ENCODE measurements at regions not wholly inside any gene's neighbourhood (a gene's known extent, or its start where the extent isn't known, plus 50 kb on each side); places are given as distances from the start of the nearest gene placed in this dataset.

DNA sequence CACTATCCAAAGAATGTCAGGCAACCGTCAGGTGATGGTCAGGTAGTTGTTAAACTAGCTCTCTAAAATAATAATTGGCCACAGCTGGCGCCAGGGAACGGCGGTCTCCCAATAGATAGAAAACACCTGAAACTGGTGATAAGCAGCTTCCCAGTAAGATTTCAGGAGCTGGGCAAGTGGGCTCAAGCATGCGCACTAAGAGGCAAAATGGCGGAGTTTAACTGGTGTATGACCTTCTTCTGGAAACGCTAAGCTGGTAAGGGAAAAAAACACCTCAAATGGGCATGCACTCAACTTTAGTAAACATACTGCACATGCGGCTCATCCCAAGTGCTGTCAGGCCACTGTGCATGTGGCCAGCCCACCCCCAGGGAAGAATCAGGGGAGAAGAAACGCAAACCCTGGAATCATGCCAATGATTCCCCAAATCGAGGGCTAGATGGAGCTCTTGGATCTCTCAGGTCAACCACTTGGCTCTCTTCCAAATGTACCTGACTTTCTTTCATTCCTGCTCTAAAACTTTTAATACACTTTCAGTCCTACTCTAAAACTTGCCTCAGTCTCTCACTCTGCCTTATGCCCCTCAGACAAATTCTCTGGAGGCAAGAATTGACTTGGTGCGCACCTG lies 195.0 kb downstream of the ZNF621 start:
- H3K4me1 Mint-ChIP-seq (ENCODE audit: low read depth, unreplicated experiment): peaks cover 21% of the 10 kb centered on the region
- DNase-seq: no peak
- H3K27me3 Mint-ChIP-seq (ENCODE audit: unreplicated experiment): no peaks in the 10 kb centered on the region
- TF ChIP-seq, protein P1, sequence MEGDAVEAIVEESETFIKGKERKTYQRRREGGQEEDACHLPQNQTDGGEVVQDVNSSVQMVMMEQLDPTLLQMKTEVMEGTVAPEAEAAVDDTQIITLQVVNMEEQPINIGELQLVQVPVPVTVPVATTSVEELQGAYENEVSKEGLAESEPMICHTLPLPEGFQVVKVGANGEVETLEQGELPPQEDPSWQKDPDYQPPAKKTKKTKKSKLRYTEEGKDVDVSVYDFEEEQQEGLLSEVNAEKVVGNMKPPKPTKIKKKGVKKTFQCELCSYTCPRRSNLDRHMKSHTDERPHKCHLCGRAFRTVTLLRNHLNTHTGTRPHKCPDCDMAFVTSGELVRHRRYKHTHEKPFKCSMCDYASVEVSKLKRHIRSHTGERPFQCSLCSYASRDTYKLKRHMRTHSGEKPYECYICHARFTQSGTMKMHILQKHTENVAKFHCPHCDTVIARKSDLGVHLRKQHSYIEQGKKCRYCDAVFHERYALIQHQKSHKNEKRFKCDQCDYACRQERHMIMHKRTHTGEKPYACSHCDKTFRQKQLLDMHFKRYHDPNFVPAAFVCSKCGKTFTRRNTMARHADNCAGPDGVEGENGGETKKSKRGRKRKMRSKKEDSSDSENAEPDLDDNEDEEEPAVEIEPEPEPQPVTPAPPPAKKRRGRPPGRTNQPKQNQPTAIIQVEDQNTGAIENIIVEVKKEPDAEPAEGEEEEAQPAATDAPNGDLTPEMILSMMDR (IDR thresholded peaks at IDR 0.05; ENCODE audit: partially characterized antibody, unreplicated experiment): no peak
- no peaks in the 10 kb centered on the region for H3K36me3 Mint-ChIP-seq (ENCODE audit: unreplicated experiment)
- no peaks in the 10 kb centered on the region for H3K9me3 Mint-ChIP-seq (ENCODE audit: unreplicated experiment)
- no peak overlapping the region for H3K27ac Mint-ChIP-seq (ENCODE audit: unreplicated experiment)
- H3K4me3 Mint-ChIP-seq (ENCODE audit: unreplicated experiment): no peak overlapping the region

DNA sequence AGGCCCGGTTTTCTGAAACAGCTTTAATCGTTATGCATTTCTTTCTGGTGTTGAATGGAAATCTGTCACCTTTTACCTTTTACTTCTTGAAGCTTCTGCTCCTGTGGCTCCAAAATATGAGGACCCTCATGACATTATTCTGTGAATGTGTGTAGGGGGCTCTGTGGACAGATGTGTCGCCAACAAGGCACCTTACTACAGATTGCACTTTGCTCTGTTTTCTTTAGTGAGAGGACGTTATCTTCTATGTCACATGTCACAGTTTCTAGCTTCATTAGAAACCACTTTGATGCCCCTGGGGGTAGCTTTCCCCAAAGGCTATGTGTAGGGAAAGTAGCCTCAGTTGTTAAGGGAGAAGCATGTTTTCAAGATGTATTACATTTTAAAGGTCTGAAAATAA lies 195.6 kb downstream of the ZNF621 start:
- Mint-ChIP-seq H3K36me3 (ENCODE audit: unreplicated experiment) (no peaks in the 10 kb centered on the region), H3K27me3 (ENCODE audit: unreplicated experiment) (no peaks in the 10 kb centered on the region), H3K4me3 (ENCODE audit: unreplicated experiment) (no peak overlapping the region), H3K27ac (ENCODE audit: unreplicated experiment) (no peak overlapping the region), H3K9me3 (ENCODE audit: unreplicated experiment) (no peaks in the 10 kb centered on the region), H3K4me1 (ENCODE audit: low read depth, unreplicated experiment) (peaks cover 21% of the 10 kb centered on the region)
- TF ChIP-seq, protein P1 (IDR thresholded peaks at IDR 0.05; ENCODE audit: partially characterized antibody, unreplicated experiment): no peak
- DNase-seq: no peak

DNA sequence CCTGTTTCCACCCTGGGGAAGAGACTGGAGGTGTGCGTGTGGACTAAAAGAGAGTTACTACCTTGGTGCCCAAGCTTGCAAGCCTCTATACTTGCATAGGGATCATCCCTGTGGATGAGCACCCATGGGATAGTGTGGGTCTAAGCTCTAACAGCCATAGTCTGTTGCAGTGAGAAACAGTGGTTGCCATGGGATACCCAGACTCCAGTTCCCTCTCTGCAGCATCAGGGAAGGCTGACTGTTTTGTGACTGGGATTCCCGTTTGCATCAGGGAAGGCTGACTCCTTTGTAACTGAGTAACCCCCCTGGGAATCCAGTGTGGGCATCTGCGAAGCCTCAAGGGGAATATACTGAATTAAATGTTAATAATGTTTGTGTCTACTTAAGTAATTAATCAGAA lies 196.1 kb downstream of the ZNF621 start:
- Mint-ChIP-seq H3K36me3 (ENCODE audit: unreplicated experiment) (no peaks in the 10 kb centered on the region), H3K4me3 (ENCODE audit: unreplicated experiment) (no peak overlapping the region), H3K27me3 (ENCODE audit: unreplicated experiment) (no peaks in the 10 kb centered on the region), H3K9me3 (ENCODE audit: unreplicated experiment) (no peaks in the 10 kb centered on the region), H3K4me1 (ENCODE audit: low read depth, unreplicated experiment) (peaks cover 21% of the 10 kb centered on the region), H3K27ac (ENCODE audit: unreplicated experiment) (no peak overlapping the region)
- TF ChIP-seq, protein P1 (IDR thresholded peaks at IDR 0.05; ENCODE audit: partially characterized antibody, unreplicated experiment): no peak
- peak; percentile 19 for DNase-seq

DNA sequence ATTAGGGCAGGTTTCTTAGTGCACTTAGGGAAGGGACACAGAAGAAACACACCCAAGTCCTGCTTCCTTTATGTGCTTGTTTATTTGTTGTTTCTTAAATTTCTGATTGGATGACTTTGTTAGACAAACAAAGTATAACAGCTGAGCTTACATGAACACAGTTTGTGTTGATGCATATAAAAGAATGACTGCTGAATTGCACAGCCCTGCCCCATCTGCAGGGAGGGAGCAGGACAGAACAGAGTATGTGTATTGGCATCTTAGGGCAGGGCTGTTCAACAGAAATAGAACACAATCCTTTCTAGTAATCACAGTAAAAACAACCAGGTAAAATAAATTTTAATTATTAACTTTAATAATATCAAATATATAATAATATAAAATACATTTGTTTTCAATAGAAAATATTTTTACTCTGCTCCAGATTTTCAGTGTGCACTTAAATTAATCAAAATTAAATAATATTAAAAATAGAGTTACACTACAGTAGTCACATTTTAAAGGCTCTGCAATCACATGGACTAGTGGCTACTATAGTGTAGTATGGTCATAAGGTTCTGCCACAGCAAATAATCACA lies 198.4 kb downstream of the ZNF621 start:
- H3K4me3 Mint-ChIP-seq (ENCODE audit: unreplicated experiment): no peak overlapping the region
- H3K9me3 Mint-ChIP-seq (ENCODE audit: unreplicated experiment): no peaks in the 10 kb centered on the region
- DNase-seq: no peak
- TF ChIP-seq, protein P1 (IDR thresholded peaks at IDR 0.05; ENCODE audit: partially characterized antibody, unreplicated experiment): no peak
- no peak overlapping the region for H3K27ac Mint-ChIP-seq (ENCODE audit: unreplicated experiment)
- H3K4me1 Mint-ChIP-seq (ENCODE audit: low read depth, unreplicated experiment): peaks cover 17% of the 10 kb centered on the region
- no peaks in the 10 kb centered on the region for H3K36me3 Mint-ChIP-seq (ENCODE audit: unreplicated experiment)
- no peaks in the 10 kb centered on the region for H3K27me3 Mint-ChIP-seq (ENCODE audit: unreplicated experiment)

DNA sequence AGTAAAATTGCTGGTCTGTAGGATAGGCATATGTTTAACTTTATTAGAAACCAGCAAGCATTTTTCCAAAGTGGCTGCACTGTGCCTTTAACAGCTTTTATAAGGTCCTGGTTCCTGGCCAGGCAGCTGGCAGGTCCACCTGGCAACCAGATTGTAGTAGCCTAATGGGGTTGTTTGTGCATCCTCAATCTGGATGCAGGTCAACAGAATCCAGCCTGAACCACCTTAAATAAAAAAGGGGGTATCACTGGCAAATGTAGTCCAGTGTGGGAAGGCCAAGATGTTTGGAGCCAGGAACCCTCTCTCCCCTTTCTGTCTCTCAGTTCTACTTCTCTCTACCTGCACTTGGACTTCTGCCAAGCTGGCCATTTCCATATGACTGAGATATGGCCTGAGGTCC lies 200.3 kb downstream of the ZNF621 start:
- peaks cover 3% of the 10 kb centered on the region for H3K9me3 Mint-ChIP-seq (ENCODE audit: unreplicated experiment)
- DNase-seq: no peak
- peaks cover 15% of the 10 kb centered on the region for H3K36me3 Mint-ChIP-seq (ENCODE audit: unreplicated experiment)
- H3K27me3 Mint-ChIP-seq (ENCODE audit: unreplicated experiment): no peaks in the 10 kb centered on the region
- H3K27ac Mint-ChIP-seq (ENCODE audit: unreplicated experiment): no peak overlapping the region
- TF ChIP-seq, protein P1 (IDR thresholded peaks at IDR 0.05; ENCODE audit: partially characterized antibody, unreplicated experiment): no peak
- H3K4me1 Mint-ChIP-seq (ENCODE audit: low read depth, unreplicated experiment): peaks cover 14% of the 10 kb centered on the region
- H3K4me3 Mint-ChIP-seq (ENCODE audit: unreplicated experiment): no peak overlapping the region
